SHP77 treated with DMSO at 0.1 percent for 48 hours (cell line): ENCODE measurements at regions not wholly inside any gene's neighbourhood (a gene's known extent, or its start where the extent isn't known, plus 50 kb on each side); places are given as distances from the start of the nearest gene placed in this dataset.

ENCODE experiments used
- DNase-seq: peaks from one replicate; lab custom pipeline; 2025; lab: John Stamatoyannopoulos, UW

- no peak for DNase-seq
These were observed 160.9 kb upstream of the SMIM21 start for GRCh38 chr18:75588412-75588811.

- DNase-seq, result no peak
These were observed 159.6 kb upstream of the SMIM21 start for GRCh38 chr18:75587131-75587530.

GRCh38 chr18:75586130-75586889, 158.8 kb upstream of the SMIM21 start:
- DNase-seq, result no peak

- DNase-seq, result no peak
These were observed 155.4 kb upstream of the SMIM21 start for GRCh38 chr18:75582940-75583339.

- DNase-seq, result no peak
These were observed 154.9 kb upstream of the SMIM21 start for GRCh38 chr18:75582406-75582821.

GRCh38 chr18:75581336-75582131, 154.0 kb upstream of the SMIM21 start:
- DNase-seq, result no peak

- DNase-seq, result no peak
These were observed 146.7 kb upstream of the SMIM21 start for GRCh38 chr18:75574187-75574586.

- no peak for DNase-seq
These were observed 135.6 kb upstream of the SMIM21 start for GRCh38 chr18:75563150-75563549.

GRCh38 chr18:75562216-75562615, 134.7 kb upstream of the SMIM21 start:
- no peak for DNase-seq

GRCh38 chr18:75558790-75559189, 131.3 kb upstream of the SMIM21 start:
- no peak for DNase-seq

- no peak for DNase-seq
These were observed 129.3 kb upstream of the SMIM21 start for GRCh38 chr18:75556841-75557240.

- DNase-seq, result no peak
These were observed 127.2 kb upstream of the SMIM21 start for GRCh38 chr18:75554644-75555185.

- no peak for DNase-seq
These were observed 126.7 kb upstream of the SMIM21 start for GRCh38 chr18:75554176-75554575.

GRCh38 chr18:75553021-75553420, 125.5 kb upstream of the SMIM21 start:
- DNase-seq, result no peak

- no peak for DNase-seq
These were observed 123.6 kb upstream of the SMIM21 start for GRCh38 chr18:75551071-75551470.

GRCh38 chr18:75548353-75548905, 120.9 kb upstream of the SMIM21 start:
- no peak for DNase-seq

GRCh38 chr18:75546964-75547363, 119.5 kb upstream of the SMIM21 start:
- DNase-seq, result no peak

- no peak for DNase-seq
These were observed 117.7 kb upstream of the SMIM21 start for GRCh38 chr18:75545189-75545588.

GRCh38 chr18:75544496-75544895, 117.0 kb upstream of the SMIM21 start:
- DNase-seq, result no peak

- no peak for DNase-seq
These were observed 116.6 kb upstream of the SMIM21 start for GRCh38 chr18:75544051-75544481.

GRCh38 chr18:75538727-75539126, 111.2 kb upstream of the SMIM21 start:
- no peak for DNase-seq

GRCh38 chr18:75533950-75534349, 106.4 kb upstream of the SMIM21 start:
- no peak for DNase-seq

- no peak for DNase-seq
These were observed 105.7 kb upstream of the SMIM21 start for GRCh38 chr18:75533209-75533608.
